ENCODE measurements at regions not wholly inside any gene's neighbourhood (a gene's known extent, or its start where the extent isn't known, plus 50 kb on each side); places are given as distances from the start of the nearest gene placed in this dataset.
A peak's percentile ranks its signal among the peaks of the same experiment; 100 is the strongest.

DNA sequence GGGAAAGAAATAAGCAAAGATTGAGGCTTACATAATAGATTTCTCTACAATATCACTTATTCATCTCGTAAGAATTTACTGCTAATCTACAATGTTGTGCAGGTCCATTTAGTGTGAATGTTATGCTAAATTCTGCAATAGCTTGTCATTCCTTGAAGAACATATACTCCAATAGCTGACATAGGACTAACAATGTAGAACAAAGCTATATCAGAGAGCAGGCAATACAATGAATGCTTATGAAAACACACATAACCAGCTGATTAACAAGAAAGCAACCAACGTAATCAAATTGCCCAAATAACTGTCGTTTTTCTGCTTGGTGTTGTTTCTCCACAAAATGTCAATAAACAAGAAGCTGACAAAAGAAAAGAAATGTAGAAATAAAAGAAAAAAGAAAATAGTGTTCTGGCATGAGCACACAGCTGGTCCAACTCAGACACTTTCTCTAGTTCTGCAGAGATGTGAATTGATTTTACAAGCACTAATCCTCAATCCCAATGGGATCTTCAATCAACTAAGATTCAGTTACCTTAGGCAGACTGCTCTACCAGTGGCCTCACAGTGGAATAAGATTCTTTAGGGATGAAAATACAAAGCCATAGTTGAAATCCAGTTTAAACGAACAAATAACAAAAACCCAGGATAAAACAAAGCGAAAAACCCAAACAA lies 1024.7 kb upstream of the PIK3C3 start:
- DNase-seq, result no peak

DNA sequence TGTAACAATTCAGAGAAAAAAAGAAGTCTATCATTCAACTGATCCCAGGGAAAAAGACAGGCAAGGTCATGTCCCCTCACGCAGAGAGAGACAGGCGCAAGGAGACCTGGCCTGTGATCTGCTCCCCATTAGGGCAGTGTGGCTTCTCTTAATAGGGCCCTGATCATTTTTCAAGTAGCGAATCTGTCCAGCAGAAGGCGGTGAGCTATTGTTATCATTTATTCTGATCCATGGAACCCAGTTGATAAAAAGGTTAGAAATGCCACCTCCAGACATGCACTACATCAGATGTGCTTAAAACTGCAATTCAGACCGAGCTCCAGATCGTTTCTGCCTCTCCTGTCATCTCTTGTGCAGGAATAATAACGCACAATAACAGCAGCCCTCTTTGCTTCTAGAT lies 1025.6 kb upstream of the PIK3C3 start:
- no peak for DNase-seq

DNA sequence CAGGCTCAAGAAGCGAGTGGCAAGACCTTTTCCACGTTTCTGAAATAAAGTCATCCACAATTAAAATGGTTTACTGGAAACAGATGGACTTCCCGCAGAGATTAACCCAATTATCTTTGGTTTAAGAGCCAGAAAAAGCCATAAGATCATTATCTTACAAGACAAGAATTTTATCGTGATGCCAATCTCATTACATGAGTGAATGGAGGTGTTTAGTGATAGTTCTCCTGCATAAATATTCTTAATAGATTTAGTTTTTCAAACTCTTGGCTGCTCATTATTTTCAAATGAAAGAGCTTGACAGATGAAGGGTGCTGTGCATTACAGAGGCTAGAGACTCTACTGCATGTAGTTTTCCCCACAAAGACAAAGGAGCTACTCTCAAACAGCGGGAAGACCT lies 1028.4 kb upstream of the PIK3C3 start:
- no peak for DNase-seq

DNA sequence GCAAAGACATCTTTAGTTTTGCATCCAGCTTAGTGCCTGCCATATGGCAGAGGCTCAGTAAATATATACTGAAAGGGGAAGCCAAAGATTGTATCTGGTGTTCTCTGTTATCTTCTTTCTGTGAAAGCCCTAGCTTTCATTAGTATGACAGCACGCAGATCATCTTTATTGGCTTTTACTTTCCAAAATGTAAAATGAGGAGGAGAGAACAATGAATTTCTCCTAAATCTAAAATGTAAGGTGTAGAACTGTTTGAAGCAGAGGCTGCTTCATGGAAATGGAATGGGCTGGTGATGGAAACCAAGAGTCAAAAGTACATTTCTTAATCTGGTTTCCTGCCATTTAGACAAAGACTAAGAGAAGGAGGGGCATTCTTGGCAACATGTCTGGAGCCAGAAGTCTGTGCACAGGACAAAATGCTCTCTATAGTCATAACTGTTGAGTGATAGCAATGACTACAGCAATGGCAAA lies 1029.9 kb upstream of the PIK3C3 start:
- DNase-seq, result no peak

DNA sequence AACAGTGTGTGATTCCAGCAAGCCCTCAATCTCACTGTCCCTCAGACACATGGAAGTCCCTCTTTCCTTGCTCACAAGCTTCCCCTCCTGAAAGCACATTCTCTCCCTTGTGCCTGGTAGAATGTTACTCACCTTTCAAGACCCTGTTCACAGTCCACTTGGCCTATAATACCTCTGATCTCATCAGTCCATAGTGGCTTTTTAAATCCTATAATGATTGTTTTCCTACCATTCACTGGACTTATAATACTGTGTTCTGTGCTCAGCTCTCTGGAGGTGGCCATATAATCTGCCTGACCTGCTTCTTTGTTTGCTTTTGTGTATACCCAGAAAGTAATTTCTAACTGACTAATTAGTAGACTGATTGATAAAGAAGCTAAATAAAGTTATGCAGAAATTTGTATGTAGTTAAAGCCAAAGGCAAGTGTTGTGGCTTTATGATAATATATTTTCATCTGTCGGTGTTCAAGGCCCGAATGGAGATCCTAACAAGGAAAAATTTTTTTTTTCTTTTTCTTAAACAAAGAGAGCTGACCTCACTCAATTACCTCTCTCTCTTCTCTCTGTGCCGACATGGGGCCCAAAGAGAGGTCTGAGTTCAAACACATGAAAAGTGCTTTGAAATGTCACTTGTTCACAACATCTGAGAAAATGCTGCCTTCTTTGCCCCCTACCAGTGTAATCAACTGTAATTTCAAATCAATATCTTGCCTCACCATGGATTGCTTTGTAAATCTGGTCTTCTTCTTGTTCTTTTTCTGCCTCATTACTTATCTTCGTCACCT lies 1033.0 kb upstream of the PIK3C3 start:
- peak; percentile 90 for DNase-seq

DNA sequence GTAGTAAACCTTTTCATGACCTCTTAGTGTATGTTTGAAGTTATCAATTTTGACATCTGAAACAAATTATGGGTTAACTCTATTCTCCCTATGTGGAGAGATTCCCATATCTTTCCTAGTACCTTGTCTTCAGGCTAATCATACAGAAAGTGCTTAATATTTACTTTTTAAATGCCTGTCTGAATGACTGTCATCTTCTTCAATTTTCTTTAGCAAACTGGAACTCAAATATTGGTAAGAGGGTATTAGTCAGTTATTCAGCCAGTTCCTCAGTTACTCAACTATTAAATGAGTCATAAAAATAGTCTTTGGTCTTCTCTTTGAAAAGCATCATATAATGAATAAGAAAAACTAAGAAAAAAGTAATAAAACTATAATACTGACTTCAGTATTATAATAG lies 1038.0 kb upstream of the PIK3C3 start:
- no peak for DNase-seq

DNA sequence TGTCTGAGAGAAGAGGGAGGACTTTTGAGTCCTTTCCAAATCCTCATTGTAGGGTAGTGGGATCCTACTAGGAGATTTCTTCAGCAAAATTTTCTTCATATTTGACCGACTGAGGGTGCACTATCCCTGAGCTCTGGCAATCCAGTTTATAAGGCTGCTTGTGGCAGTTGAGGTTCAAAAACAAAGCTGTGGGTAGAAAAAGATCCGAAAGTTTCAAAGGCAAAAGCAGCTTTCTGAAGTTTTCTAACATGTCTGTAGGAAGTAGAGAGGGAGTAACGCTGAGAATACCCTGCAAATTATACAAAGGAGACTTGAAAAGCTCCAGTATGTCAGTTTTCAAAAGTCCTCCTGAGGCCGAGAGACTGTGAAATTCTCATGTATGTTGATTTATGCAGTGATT lies 1039.3 kb upstream of the PIK3C3 start:
- DNase-seq, result no peak

DNA sequence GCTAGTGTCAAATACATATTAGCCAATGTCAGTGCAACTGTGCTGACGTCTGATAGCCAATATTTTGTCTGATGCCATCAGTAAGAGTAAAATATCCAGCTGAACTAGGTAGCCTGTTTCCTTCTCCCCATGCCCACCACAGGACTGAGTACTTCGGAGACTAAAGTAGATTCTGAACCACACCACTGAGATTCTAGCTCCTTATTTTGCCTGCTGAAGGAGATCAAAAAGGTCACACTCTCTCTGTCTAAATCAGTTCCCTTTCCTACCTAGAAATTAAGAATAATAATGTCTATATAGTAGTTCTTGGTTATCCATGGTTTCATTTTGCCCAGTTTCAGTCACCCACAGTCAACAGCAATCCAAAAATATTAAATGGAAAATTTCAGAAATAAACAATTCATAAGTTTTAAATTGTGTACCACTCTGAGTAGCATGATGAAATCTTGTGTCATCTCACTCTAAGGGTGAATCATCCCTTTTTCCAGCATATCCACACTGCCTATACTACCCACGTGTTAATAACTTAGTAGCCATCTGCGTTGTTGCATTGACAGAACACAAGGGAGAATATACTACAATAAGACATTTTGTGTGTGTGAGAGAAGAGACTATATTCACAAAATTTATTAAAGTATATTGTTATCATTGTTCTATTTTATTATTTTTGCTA lies 1043.3 kb upstream of the PIK3C3 start:
- DNase-seq, result no peak

DNA sequence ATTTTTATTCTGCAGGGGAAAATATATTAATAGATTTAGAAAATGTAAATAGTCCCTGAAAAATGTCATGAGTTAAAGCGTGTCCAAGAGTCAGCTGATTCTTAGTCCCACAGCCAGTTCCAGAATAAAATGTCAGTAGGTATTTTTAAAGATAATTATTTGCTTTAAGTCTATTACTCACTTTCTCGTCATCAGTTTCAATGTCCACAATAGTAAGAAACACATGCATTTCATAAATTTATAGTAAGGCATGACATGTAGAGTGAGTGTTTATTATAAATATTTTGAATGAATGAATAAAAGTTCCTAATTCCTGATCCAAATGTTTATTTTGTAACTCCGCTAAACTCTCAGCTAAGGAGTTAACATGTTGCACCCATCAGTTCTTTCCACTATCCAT lies 1044.0 kb upstream of the PIK3C3 start:
- DNase-seq, result no peak

DNA sequence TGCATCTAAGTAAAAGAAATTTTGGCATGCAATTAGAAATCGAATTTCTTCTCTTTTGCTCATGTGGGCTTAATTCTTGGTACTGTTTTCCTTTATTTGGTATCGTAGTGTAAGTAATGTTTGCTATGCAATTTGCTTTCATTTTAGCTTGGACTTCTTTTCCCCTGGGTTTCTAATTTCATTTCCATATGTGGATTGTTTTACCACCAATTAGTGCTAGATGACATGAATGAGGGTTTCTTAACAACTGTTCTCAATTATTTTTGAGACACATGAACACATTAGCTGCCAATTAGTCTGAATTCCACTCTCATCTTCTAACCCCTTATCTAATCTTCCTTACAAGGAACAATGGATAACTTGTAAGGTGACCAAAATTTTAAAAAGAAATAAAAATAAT lies 1047.2 kb upstream of the PIK3C3 start:
- DNase-seq, result peak; percentile 85

DNA sequence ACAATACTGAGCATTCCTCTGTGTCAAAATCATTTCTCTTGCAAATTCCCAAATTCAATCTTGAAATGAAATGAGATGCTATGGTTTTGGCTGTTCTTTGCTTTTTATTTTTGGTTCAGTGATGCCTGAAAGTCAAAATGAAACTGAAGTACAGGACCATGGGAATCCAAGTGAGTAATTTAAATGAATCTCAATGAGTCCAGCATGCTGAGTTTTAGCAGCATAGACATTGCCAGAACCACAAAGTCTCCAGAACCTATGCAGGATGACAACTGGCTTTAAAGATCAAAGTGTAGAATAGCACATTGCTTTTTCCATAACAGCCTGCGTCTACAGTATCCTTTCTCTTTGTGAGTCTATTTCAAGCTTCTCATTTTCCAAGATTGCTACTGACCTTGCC lies 1050.7 kb upstream of the PIK3C3 start:
- DNase-seq, result peak; percentile 70

DNA sequence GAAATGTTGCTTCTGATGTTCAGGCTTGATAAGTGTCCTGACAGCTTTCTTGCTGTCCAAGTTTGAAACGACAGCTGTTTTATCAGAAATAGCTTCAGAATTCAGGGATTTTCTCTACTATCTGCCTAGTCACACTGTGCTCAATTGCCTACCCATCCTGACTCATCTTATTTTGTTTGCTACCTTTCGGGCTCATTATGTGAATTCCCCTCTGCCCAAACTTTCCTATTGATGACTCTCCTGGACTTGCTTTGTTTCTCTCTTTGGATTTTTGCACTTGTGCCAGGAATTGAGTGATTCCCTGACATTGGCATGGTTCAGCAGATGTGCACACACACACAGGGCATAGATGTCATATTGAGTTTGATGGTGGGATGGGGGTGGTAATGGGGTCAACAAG lies 1052.6 kb upstream of the PIK3C3 start:
- no peak for DNase-seq

DNA sequence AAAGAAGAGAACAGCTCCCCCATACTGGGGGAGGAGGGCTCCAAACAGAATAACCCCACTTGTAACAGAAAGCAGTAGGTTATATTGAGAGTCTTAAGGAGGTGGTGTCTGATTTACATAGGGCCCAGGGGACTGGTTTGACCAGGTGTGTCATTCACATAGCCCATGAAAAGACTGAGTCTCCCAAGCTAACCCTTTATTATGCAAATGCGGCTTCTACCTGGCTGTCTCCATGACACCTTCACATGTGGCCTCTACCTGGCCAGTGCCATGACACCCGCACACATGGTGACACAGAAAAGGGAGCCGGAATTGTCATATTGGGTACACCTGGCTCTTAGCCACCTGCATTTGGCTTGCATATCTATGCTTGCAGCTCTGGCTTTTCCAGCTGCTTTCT lies 1057.2 kb upstream of the PIK3C3 start:
- DNase-seq, result peak; percentile 45

DNA sequence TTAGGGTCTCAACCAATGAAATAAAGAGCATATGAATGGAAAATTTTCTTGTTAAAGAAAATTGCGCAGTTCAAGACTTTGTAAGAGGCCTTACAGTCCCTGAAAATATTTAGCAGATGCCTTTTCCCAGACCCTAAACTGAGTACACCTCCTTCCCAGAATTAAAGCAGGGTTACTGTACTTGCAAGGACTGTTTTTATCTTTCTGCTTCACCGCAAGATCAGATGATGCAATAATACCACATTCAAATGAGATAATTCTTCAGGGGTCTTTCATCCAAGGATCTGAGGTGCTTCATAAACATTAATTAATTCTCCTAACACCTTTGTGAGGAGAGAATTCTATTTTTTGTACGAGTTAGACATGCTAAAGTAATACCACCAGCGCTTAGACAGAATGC lies 1071.8 kb upstream of the PIK3C3 start:
- DNase-seq, result no peak

DNA sequence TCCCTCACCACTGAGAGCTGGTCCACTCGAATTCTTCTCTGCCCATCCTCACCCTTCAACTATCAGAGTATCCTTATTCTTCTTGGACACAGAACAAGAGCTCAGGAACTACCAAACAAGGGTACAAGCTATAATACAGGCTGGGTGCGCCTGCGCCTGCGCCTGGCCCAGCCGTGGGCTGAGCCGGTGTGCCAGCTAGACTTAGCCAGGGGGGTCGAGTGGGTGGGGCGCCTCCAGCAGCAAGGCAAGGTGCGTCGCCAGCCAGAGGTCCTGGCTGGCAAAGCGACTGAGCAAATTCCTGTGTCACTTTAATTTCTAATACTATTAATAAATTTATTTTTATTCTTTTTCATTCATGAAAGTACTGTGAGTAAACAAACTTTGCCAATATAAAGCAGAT lies 1072.6 kb upstream of the PIK3C3 start:
- DNase-seq, result no peak

DNA sequence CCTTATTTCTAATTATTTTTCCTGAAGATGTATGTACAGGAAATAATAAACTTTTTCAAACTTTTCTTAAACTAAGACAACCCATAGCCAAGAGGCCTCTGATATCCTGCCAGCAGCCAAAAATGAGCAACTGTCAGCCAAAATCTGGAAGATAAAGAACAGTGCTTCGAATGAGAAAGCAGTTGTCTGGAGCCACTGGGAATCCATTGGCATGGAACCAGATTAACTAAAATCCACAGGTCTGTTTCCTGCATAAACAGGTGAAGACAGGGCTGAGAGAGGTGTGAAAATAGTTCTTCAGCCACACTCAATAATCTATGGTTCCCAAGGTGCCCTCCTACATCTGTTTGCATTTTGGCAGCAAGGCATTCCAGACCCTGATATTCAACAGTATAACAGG lies 1076.7 kb upstream of the PIK3C3 start:
- DNase-seq, result no peak

DNA sequence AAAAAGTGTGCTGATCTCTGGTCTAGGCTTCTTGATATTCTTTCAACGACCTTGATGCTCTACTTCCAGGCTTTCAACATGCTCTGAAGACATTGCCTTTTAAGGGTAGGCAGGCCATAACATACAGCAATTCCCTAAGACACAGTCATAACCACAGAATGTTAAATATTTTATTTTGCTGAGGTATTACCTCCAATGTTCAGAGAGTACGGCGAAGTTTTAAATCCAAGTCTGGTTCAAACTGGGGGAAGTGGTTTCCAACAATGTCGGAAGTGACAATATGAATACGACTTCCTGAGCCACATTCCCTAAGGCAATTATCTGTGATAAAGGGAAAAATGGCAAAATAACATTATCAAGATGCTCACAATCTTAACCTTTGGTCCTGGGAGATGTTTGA lies 1077.9 kb upstream of the PIK3C3 start:
- no peak for DNase-seq

DNA sequence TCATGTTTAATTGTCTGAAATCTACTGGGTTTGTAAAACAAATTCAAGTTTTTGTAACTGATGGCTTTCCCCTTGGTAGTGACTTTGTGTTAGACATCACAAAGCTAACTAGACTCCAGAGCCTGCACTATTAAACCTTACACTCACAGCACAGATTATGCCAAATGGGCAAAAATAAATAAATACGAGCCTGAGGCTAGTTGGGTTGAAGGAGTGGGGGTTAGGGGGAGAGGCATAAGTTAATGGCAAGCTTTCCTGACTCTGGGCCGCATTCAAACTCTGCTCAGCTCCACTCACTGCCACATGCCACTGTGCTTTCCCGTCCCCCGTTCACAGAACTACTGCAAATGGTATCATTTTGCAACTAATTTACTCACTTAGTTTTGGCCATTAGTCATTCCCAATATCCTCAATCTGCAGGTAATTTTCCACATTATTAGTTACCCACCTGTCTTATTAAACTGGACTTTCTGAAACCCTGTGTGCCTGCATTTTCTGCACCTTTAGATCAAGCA lies 1079.9 kb upstream of the PIK3C3 start:
- peak; percentile 60 for DNase-seq

DNA sequence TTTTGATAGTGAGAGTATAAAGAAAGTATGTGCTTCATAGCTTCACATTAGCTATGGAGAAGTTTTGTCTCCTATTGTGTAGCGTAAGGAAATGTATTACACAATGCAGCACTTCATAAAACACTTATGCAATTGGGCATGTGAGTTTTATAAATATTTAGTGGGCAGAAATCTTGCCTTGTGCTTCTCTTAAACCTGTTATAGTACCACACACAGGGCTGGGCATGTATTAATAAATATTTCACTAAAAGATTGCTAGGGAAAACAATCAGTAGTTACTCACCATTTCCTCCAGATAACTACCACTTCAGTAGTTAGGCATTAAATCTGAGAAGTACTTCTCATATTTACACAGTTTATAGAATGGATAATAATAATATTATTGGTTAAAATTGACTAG lies 1080.8 kb upstream of the PIK3C3 start:
- DNase-seq, result no peak

DNA sequence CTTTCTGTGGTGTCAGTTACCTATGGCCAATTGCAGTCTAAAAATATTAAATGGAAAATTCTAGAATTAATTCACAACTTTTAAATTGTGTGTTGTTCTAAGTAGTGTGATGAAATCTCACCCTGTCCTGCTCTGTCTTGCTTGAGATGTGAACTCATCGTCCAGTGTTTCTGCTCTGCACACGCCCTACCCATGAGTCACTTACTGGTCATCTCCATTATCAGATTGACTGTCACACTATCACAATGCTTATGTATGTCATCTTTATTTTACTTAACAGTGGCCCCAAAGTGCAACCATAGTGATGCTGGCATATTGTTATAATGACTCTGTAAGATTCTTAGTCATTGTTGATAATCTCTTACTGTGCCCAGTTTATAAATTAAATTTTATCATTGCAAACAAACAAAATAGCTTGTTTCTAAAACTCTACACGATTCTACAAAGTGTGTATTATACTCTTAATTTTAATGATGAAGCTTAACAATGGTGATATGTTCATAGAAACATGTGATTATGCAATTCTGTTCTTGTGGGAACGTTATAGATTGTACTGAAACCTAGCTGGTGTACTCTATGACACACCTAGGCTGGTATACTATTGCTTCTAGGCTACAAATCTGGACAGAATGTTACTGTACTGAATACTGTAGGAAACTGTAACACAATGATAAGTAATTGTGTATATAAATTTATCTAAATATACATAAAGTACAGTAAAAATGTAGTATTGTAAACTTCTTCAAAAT lies 1086.8 kb upstream of the PIK3C3 start:
- no peak for DNase-seq

DNA sequence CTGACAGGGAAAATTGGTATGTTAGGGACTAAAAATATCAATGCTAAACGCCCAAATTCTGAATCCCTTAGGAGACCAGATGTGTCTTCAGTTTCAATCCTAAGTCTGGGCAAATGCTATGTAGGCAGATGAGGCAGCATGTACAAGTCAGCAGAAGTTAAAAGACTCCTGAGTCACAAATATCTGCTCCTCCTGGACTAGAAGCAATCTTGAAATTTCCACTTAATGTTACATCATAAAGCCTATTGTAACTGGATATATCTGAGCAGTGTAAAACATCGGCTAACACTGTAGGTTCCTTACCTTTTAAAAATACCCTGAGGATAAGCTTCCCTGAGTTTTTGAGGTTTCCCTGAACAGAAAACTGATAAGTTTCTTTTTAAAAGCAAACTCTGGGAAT lies 1087.6 kb upstream of the PIK3C3 start:
- no peak for DNase-seq

DNA sequence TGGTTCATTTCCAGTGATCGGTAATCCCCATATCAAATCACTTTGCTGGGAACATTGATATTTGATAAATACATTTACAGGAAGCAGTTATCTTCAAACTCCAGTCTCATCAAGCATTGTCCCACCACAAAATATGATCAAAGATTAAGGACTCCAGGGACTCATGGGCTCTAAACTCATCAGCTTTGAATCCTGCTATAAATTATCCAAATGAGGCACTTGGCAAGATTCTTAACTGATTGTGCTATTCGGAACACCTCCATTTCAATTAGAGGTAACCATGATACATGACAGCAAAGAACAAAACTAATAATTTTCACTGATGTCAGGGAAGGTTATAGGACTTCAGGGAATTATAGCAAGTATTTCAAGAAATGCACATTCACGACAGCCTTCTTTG lies 1088.1 kb upstream of the PIK3C3 start:
- DNase-seq, result no peak

DNA sequence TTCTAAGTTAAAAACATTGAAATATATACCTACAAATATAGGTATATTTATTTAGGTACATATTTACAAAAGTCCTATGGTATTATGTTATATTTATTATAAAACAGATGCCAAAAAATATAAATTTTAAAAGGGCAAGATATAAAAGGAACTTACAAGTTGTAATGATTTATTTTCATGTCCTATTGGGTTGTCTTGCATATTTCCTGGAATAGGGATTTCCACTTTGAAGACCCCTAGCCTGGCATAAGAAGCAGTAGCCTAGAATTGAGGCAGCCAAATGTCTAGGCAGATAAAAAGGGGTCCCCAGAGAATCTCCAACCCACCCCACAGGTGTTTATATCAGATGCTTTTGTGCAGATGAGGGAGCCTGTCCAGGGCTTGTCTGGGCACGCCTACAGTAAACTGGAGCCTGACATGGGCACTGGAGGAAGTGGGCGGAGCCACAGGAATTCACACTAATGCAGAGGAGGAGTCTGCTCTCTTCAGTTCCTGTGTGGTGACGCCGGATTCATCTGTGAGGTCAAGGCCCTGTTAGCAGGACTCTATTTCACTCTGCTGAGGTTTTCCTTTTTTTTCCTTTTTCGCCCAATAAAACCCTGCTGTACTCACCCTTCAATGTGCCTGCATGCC lies 1088.9 kb upstream of the PIK3C3 start:
- DNase-seq, result no peak

Measured in NCI-H146 (cell line).